ENCODE measurements at regions not wholly inside any gene's neighbourhood (a gene's known extent, or its start where the extent isn't known, plus 50 kb on each side); places are given as distances from the start of the nearest gene placed in this dataset.

- Histone ChIP-seq H3K4me1 (ENCODE audit: control insufficient read depth in 3 of 3, insufficient read depth in 3 of 3, low read length in 3 of 3) (no peaks in the 10 kb centered on the region), H3K4me3 (ENCODE audit: low read length in 3 of 3) (no peak overlapping the region), H3K9me3 (ENCODE audit: control insufficient read depth in 3 of 3, low read length in 3 of 3) (no peaks in the 10 kb centered on the region), H3K27ac (ENCODE audit: low read depth, low read length) (no peak overlapping the region), H3K9ac (ENCODE audit: low read depth in 1 of 3, low read length in 3 of 3) (no peak overlapping the region), H3K36me3 (ENCODE audit: control insufficient read depth in 3 of 3, insufficient read depth in 3 of 3, low read length in 3 of 3) (no peaks in the 10 kb centered on the region), H3K27me3 (ENCODE audit: control insufficient read depth in 3 of 3, insufficient read depth in 3 of 3, low read length in 3 of 3) (no peaks in the 10 kb centered on the region)
Measured at GRCh38 chr7:46321556-46322205, 400.6 kb upstream of the IGFBP3 start.

GRCh38 chr7:46320956-46321355, 399.9 kb upstream of the IGFBP3 start:
- no peaks in the 10 kb centered on the region for H3K36me3 ChIP-seq (ENCODE audit: control insufficient read depth in 3 of 3, insufficient read depth in 3 of 3, low read length in 3 of 3)

GRCh38 chr7:46319841-46320240, 398.8 kb upstream of the IGFBP3 start:
- Histone ChIP-seq H3K4me3 (ENCODE audit: low read length in 3 of 3) (no peak overlapping the region), H3K9ac (ENCODE audit: low read depth in 1 of 3, low read length in 3 of 3) (no peak overlapping the region), H3K9me3 (ENCODE audit: control insufficient read depth in 3 of 3, low read length in 3 of 3) (no peaks in the 10 kb centered on the region), H3K27me3 (ENCODE audit: control insufficient read depth in 3 of 3, insufficient read depth in 3 of 3, low read length in 3 of 3) (no peaks in the 10 kb centered on the region), H3K36me3 (ENCODE audit: control insufficient read depth in 3 of 3, insufficient read depth in 3 of 3, low read length in 3 of 3) (no peaks in the 10 kb centered on the region), H3K4me1 (ENCODE audit: control insufficient read depth in 3 of 3, insufficient read depth in 3 of 3, low read length in 3 of 3) (no peaks in the 10 kb centered on the region), H3K27ac (ENCODE audit: low read depth, low read length) (no peak overlapping the region)

More at GRCh38 chr7:46320956-46321355, 399.9 kb upstream of the IGFBP3 start:
- Histone ChIP-seq H3K9me3 (ENCODE audit: control insufficient read depth in 3 of 3, low read length in 3 of 3) (no peaks in the 10 kb centered on the region), H3K4me1 (ENCODE audit: control insufficient read depth in 3 of 3, insufficient read depth in 3 of 3, low read length in 3 of 3) (no peaks in the 10 kb centered on the region), H3K9ac (ENCODE audit: low read depth in 1 of 3, low read length in 3 of 3) (no peak overlapping the region), H3K27ac (ENCODE audit: low read depth, low read length) (no peak overlapping the region), H3K4me3 (ENCODE audit: low read length in 3 of 3) (no peak overlapping the region), H3K27me3 (ENCODE audit: control insufficient read depth in 3 of 3, insufficient read depth in 3 of 3, low read length in 3 of 3) (no peaks in the 10 kb centered on the region)

- no peak overlapping the region for H3K27ac ChIP-seq (ENCODE audit: low read depth, low read length)
- H3K4me1 ChIP-seq (ENCODE audit: control insufficient read depth in 3 of 3, insufficient read depth in 3 of 3, low read length in 3 of 3): no peaks in the 10 kb centered on the region
- H3K27me3 ChIP-seq (ENCODE audit: control insufficient read depth in 3 of 3, insufficient read depth in 3 of 3, low read length in 3 of 3): no peaks in the 10 kb centered on the region
- no peaks in the 10 kb centered on the region for H3K36me3 ChIP-seq (ENCODE audit: control insufficient read depth in 3 of 3, insufficient read depth in 3 of 3, low read length in 3 of 3)
- H3K4me3 ChIP-seq (ENCODE audit: low read length in 3 of 3): no peak overlapping the region
- H3K9ac ChIP-seq (ENCODE audit: low read depth in 1 of 3, low read length in 3 of 3): no peak overlapping the region
- no peaks in the 10 kb centered on the region for H3K9me3 ChIP-seq (ENCODE audit: control insufficient read depth in 3 of 3, low read length in 3 of 3)
Measured at GRCh38 chr7:46318276-46318675, 397.2 kb upstream of the IGFBP3 start.

GRCh38 chr7:46317256-46317655, 396.2 kb upstream of the IGFBP3 start:
- Histone ChIP-seq H3K4me3 (ENCODE audit: low read length in 3 of 3) (no peak overlapping the region), H3K4me1 (ENCODE audit: control insufficient read depth in 3 of 3, insufficient read depth in 3 of 3, low read length in 3 of 3) (no peaks in the 10 kb centered on the region), H3K36me3 (ENCODE audit: control insufficient read depth in 3 of 3, insufficient read depth in 3 of 3, low read length in 3 of 3) (no peaks in the 10 kb centered on the region), H3K9me3 (ENCODE audit: control insufficient read depth in 3 of 3, low read length in 3 of 3) (no peaks in the 10 kb centered on the region), H3K27me3 (ENCODE audit: control insufficient read depth in 3 of 3, insufficient read depth in 3 of 3, low read length in 3 of 3) (no peaks in the 10 kb centered on the region), H3K9ac (ENCODE audit: low read depth in 1 of 3, low read length in 3 of 3) (no peak overlapping the region), H3K27ac (ENCODE audit: low read depth, low read length) (no peak overlapping the region)

GRCh38 chr7:46315891-46316290, 394.8 kb upstream of the IGFBP3 start:
- H3K36me3 ChIP-seq (ENCODE audit: control insufficient read depth in 3 of 3, insufficient read depth in 3 of 3, low read length in 3 of 3): no peaks in the 10 kb centered on the region
- H3K9ac ChIP-seq (ENCODE audit: low read depth in 1 of 3, low read length in 3 of 3): no peak overlapping the region
- H3K4me1 ChIP-seq (ENCODE audit: control insufficient read depth in 3 of 3, insufficient read depth in 3 of 3, low read length in 3 of 3): no peaks in the 10 kb centered on the region
- H3K4me3 ChIP-seq (ENCODE audit: low read length in 3 of 3): no peak overlapping the region
- H3K27me3 ChIP-seq (ENCODE audit: control insufficient read depth in 3 of 3, insufficient read depth in 3 of 3, low read length in 3 of 3): no peaks in the 10 kb centered on the region
- no peaks in the 10 kb centered on the region for H3K9me3 ChIP-seq (ENCODE audit: control insufficient read depth in 3 of 3, low read length in 3 of 3)
- no peak overlapping the region for H3K27ac ChIP-seq (ENCODE audit: low read depth, low read length)

- H3K36me3 ChIP-seq (ENCODE audit: control insufficient read depth in 3 of 3, insufficient read depth in 3 of 3, low read length in 3 of 3): no peaks in the 10 kb centered on the region
- H3K9me3 ChIP-seq (ENCODE audit: control insufficient read depth in 3 of 3, low read length in 3 of 3): peaks cover 0 to 5% (median 0%) of the 10 kb centered on the region in 3 donors
- no peak overlapping the region for H3K27ac ChIP-seq (ENCODE audit: low read depth, low read length)
Measured at GRCh38 chr7:46301677-46302076, 380.6 kb upstream of the IGFBP3 start.

GRCh38 chr7:46297515-46297914, 376.4 kb upstream of the IGFBP3 start:
- Histone ChIP-seq H3K4me1 (ENCODE audit: control insufficient read depth in 3 of 3, insufficient read depth in 3 of 3, low read length in 3 of 3) (no peaks in the 10 kb centered on the region), H3K36me3 (ENCODE audit: control insufficient read depth in 3 of 3, insufficient read depth in 3 of 3, low read length in 3 of 3) (no peaks in the 10 kb centered on the region), H3K27ac (ENCODE audit: low read depth, low read length) (no peak overlapping the region), H3K27me3 (ENCODE audit: control insufficient read depth in 3 of 3, insufficient read depth in 3 of 3, low read length in 3 of 3) (no peaks in the 10 kb centered on the region), H3K9me3 (ENCODE audit: control insufficient read depth in 3 of 3, low read length in 3 of 3) (peaks cover 0 to 5% (median 0%) of the 10 kb centered on the region in 3 donors), H3K9ac (ENCODE audit: low read depth in 1 of 3, low read length in 3 of 3) (no peak overlapping the region), H3K4me3 (ENCODE audit: low read length in 3 of 3) (no peak overlapping the region)

More at GRCh38 chr7:46301677-46302076, 380.6 kb upstream of the IGFBP3 start:
- no peaks in the 10 kb centered on the region for H3K4me1 ChIP-seq (ENCODE audit: control insufficient read depth in 3 of 3, insufficient read depth in 3 of 3, low read length in 3 of 3)
- H3K4me3 ChIP-seq (ENCODE audit: low read length in 3 of 3): no peak overlapping the region
- H3K9ac ChIP-seq (ENCODE audit: low read depth in 1 of 3, low read length in 3 of 3): no peak overlapping the region
- H3K27me3 ChIP-seq (ENCODE audit: control insufficient read depth in 3 of 3, insufficient read depth in 3 of 3, low read length in 3 of 3): no peaks in the 10 kb centered on the region

GRCh38 chr7:46296526-46296925, 375.5 kb upstream of the IGFBP3 start:
- Histone ChIP-seq H3K4me3 (ENCODE audit: low read length in 3 of 3) (no peak overlapping the region), H3K9me3 (ENCODE audit: control insufficient read depth in 3 of 3, low read length in 3 of 3) (peaks cover 0 to 5% (median 0%) of the 10 kb centered on the region in 3 donors), H3K27me3 (ENCODE audit: control insufficient read depth in 3 of 3, insufficient read depth in 3 of 3, low read length in 3 of 3) (no peaks in the 10 kb centered on the region), H3K36me3 (ENCODE audit: control insufficient read depth in 3 of 3, insufficient read depth in 3 of 3, low read length in 3 of 3) (no peaks in the 10 kb centered on the region), H3K9ac (ENCODE audit: low read depth in 1 of 3, low read length in 3 of 3) (no peak overlapping the region), H3K27ac (ENCODE audit: low read depth, low read length) (no peak overlapping the region), H3K4me1 (ENCODE audit: control insufficient read depth in 3 of 3, insufficient read depth in 3 of 3, low read length in 3 of 3) (no peaks in the 10 kb centered on the region)

GRCh38 chr7:46294381-46294780, 373.3 kb upstream of the IGFBP3 start:
- Histone ChIP-seq H3K36me3 (ENCODE audit: control insufficient read depth in 3 of 3, insufficient read depth in 3 of 3, low read length in 3 of 3) (no peaks in the 10 kb centered on the region), H3K27ac (ENCODE audit: low read depth, low read length) (no peak overlapping the region), H3K4me1 (ENCODE audit: control insufficient read depth in 3 of 3, insufficient read depth in 3 of 3, low read length in 3 of 3) (peaks cover 0 to 6% (median 2%) of the 10 kb centered on the region in 3 donors), H3K9ac (ENCODE audit: low read depth in 1 of 3, low read length in 3 of 3) (no peak overlapping the region), H3K9me3 (ENCODE audit: control insufficient read depth in 3 of 3, low read length in 3 of 3) (peaks cover 0 to 5% (median 0%) of the 10 kb centered on the region in 3 donors), H3K4me3 (ENCODE audit: low read length in 3 of 3) (no peak overlapping the region), H3K27me3 (ENCODE audit: control insufficient read depth in 3 of 3, insufficient read depth in 3 of 3, low read length in 3 of 3) (no peaks in the 10 kb centered on the region)

Measured in skeletal muscle tissue (tissue), 3 donors.